ENCODE measurements at regions not wholly inside any gene's neighbourhood (a gene's known extent, or its start where the extent isn't known, plus 50 kb on each side); places are given as distances from the start of the nearest gene placed in this dataset.
"Not testable (repeated sequence)": the region's sequence is repeated elsewhere in the genome, so short reads cannot be mapped to it uniquely, and the experiment has no call there.

GRCh38 chr16:29172098-29172724, 187.4 kb downstream of the LAT start:
- TF ChIP-seq POLR2AphosphoS5 (IDR thresholded peaks at IDR 0.05; ENCODE audit: borderline replicate concordance, low read depth, low read length); EZH2 (IDR thresholded peaks at IDR 0.05): not testable (repeated sequence)
